Loucy (cell line): ENCODE measurements at regions not wholly inside any gene's neighbourhood (a gene's known extent, or its start where the extent isn't known, plus 50 kb on each side); places are given as distances from the start of the nearest gene placed in this dataset.

Experiments
- H2AFZ ChIP-seq: fragments of 200-600 bp; sonication (generic); 2 replicates; pipeline ENCODE4 v1.6.0; 2016; ENCODE audit warnings: antibody characterized with exemption, mild to moderate bottlenecking, low read length, moderate library complexity
- H3F3A ChIP-seq: fragments of 200-600 bp; 2 replicates; pipeline ENCODE4 v1.6.0; 2016; ENCODE audit warnings: antibody characterized with exemption, low read depth, mild to moderate bottlenecking
- H3K27me3 ChIP-seq: fragments of 200-600 bp; sonication (generic); 2 replicates; pipeline ENCODE4 v1.6.1; 2014; ENCODE audit warnings: low read length, mild to moderate bottlenecking; ENCODE audit not compliant: insufficient read depth, poor library complexity, severe bottlenecking
- H3K36me3 ChIP-seq: fragments of 200-600 bp; sonication (generic); 2 replicates; pipeline ENCODE4 v1.6.1; 2016; ENCODE audit warnings: low read length; ENCODE audit not compliant: insufficient read depth
- H3K4me1 ChIP-seq: fragments of 200-600 bp; sonication (generic); 2 replicates; pipeline ENCODE4 v1.5.1; 2014; ENCODE audit warnings: low read length, mild to moderate bottlenecking; ENCODE audit not compliant: insufficient read depth, poor library complexity, severe bottlenecking
- H3K4me2 ChIP-seq: fragments of 200-600 bp; sonication (generic); 2 replicates; pipeline ENCODE4 v1.6.0; 2014; ENCODE audit warnings: antibody characterized with exemption, low read length, low read depth, mild to moderate bottlenecking; ENCODE audit not compliant: poor library complexity, severe bottlenecking
- H3K4me3 ChIP-seq: fragments of 200-600 bp; sonication (generic); 2 replicates; pipeline ENCODE4 v1.5.1; 2014; ENCODE audit warnings: low read length, mild to moderate bottlenecking, mixed read lengths; ENCODE audit not compliant: poor library complexity, severe bottlenecking
- H3K79me2 ChIP-seq: fragments of 200-600 bp; sonication (generic); 2 replicates; pipeline ENCODE4 v1.6.1; 2014; ENCODE audit warnings: low read length; ENCODE audit not compliant: insufficient read depth
- H3K9ac ChIP-seq: fragments of 200-600 bp; sonication (generic); 2 replicates; pipeline ENCODE4 v1.6.0; 2014; ENCODE audit warnings: mild to moderate bottlenecking, low read depth, low read length, moderate library complexity; ENCODE audit not compliant: poor library complexity, severe bottlenecking
- H3K9me2 ChIP-seq: fragments of 200-600 bp; sonication (generic); replicated peaks from 2 replicates; pipeline ENCODE4 v1.6.1; 2016; ENCODE audit warnings: low read depth, low read length, mixed read lengths
- H3K9me3 ChIP-seq: fragments of 200-600 bp; sonication (generic); 2 replicates; pipeline ENCODE4 v1.6.1; 2014; ENCODE audit warnings: mild to moderate bottlenecking, antibody characterized with exemption, low read length, low read depth; ENCODE audit not compliant: insufficient read depth
- H4K20me1 ChIP-seq: fragments of 200-600 bp; sonication (generic); 2 replicates; pipeline ENCODE4 v1.6.0; 2014; ENCODE audit warnings: antibody characterized with exemption, low read length, mild to moderate bottlenecking; ENCODE audit not compliant: insufficient read depth, poor library complexity, severe bottlenecking
- CTCF ChIP-seq: fragments of 200-600 bp; sonication (generic); conservative IDR thresholded peaks from 2 replicates; pipeline ENCODE4 v1.5.1; 2014; ENCODE audit warnings: mild to moderate bottlenecking, antibody characterized with exemption, low read length
- EZH2phosphoT487 ChIP-seq: fragments of 200-600 bp; IDR thresholded peaks from 2 replicates; pipeline ENCODE4 v1.6.1; 2018; ENCODE audit warnings: antibody characterized with exemption, mild to moderate bottlenecking, moderate library complexity, borderline replicate concordance

- Histone ChIP-seq H3K4me2 (no peak overlapping the region), H4K20me1 (no peaks in the 10 kb centered on the region), H3K9ac (no peak overlapping the region), H3K4me1 (no peaks in the 10 kb centered on the region), H3K36me3 (no peaks in the 10 kb centered on the region), H3K27me3 (no peaks in the 10 kb centered on the region), H3K79me2 (no peaks in the 10 kb centered on the region), H2AFZ (no peak overlapping the region), H3K9me3 (no peaks in the 10 kb centered on the region), H3K9me2 (no peaks in the 10 kb centered on the region), H3K4me3 (no peak overlapping the region), H3F3A (no peaks in the 10 kb centered on the region)
- TF ChIP-seq CTCF (no peak), EZH2phosphoT487 (no peak)
Measured at GRCh38 chr2:123195957-123196356, 829.1 kb upstream of the CNTNAP5 start.

GRCh38 chr2:123200035-123200434 lies 825.1 kb upstream of the CNTNAP5 start:
- no peak overlapping the region for H2AFZ ChIP-seq
- H4K20me1 ChIP-seq = no peaks in the 10 kb centered on the region
- no peak for TF ChIP-seq CTCF
- no peak for TF ChIP-seq EZH2phosphoT487

GRCh38 chr2:123207245-123207644 lies 817.8 kb upstream of the CNTNAP5 start:
- Histone ChIP-seq H3K27me3 (no peaks in the 10 kb centered on the region), H3K4me2 (no peak overlapping the region), H2AFZ (no peak overlapping the region), H3K36me3 (no peaks in the 10 kb centered on the region), H3K9me2 (no peaks in the 10 kb centered on the region), H4K20me1 (no peaks in the 10 kb centered on the region), H3K4me3 (no peak overlapping the region), H3F3A (no peaks in the 10 kb centered on the region), H3K4me1 (no peaks in the 10 kb centered on the region), H3K9me3 (no peaks in the 10 kb centered on the region), H3K79me2 (no peaks in the 10 kb centered on the region), H3K9ac (no peak overlapping the region)
- TF ChIP-seq CTCF (no peak), EZH2phosphoT487 (no peak)

More at GRCh38 chr2:123200035-123200434, 825.1 kb upstream of the CNTNAP5 start:
- Histone ChIP-seq H3K27me3 (no peaks in the 10 kb centered on the region), H3K9me3 (no peaks in the 10 kb centered on the region), H3K4me3 (no peak overlapping the region), H3K9me2 (no peaks in the 10 kb centered on the region), H3K4me1 (no peaks in the 10 kb centered on the region), H3K4me2 (no peak overlapping the region), H3K79me2 (no peaks in the 10 kb centered on the region), H3K9ac (no peak overlapping the region), H3K36me3 (no peaks in the 10 kb centered on the region), H3F3A (no peaks in the 10 kb centered on the region)
